A673 (cell line): ENCODE measurements at regions not wholly inside any gene's neighbourhood (a gene's known extent, or its start where the extent isn't known, plus 50 kb on each side); places are given as distances from the start of the nearest gene placed in this dataset.

ENCODE experiments used
- CTCF ChIP-seq: fragments of 300-800, 200-600 bp; sonication (generic); conservative IDR thresholded peaks from 2 replicates; pipeline ENCODE4 v1.5.1; 2017; ENCODE audit warnings: low read depth, mild to moderate bottlenecking, antibody characterized with exemption, low read length, moderate library complexity, mixed read lengths
- EZH2 ChIP-seq: fragments of 200-600 bp; sonication (generic); IDR thresholded peaks from 2 replicates; pipeline ENCODE4 v1.6.1; 2017; ENCODE audit warnings: borderline replicate concordance, low read depth, mild to moderate bottlenecking, mixed read lengths, antibody characterized with exemption, low read length; ENCODE audit not compliant: poor library complexity, severe bottlenecking

DNA sequence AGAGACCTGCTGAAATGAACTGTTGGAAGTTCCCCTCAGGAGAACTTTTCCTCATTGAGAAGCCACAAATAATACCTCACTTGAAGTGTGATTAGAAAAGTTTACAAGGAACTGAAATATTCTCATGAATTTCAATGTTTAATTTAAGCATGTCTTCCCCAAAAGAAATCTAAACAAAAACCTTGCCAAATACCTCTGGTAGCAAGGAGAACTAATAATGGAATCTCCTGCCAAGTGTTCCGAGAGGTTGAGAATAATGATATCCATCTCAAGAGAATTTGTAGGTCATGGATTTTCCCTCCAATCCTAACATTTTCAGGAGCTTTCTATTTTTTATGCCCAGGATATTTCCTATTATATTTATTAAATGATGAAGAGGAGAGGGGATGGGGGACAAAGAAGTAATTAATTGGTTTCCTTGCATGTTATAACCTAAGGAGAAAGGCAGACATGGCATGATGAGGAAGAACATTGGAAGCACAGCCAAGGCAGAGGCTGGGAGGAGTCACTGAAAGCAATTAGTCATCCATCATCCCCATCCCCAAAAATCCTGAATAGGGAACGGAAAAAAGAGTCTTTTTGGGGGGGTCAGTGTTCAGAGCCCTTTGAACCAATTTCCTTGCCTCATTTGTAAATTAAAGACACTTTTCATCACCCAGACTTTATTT lies 93.6 kb upstream of the IL6 start:
- TF ChIP-seq CTCF (no peak), EZH2 (no peak)
